Superior temporal gyrus (tissue), 1 donor: ENCODE measurements at regions not wholly inside any gene's neighbourhood (a gene's known extent, or its start where the extent isn't known, plus 50 kb on each side); places are given as distances from the start of the nearest gene placed in this dataset.
A peak's percentile ranks its signal among the peaks of the same experiment; 100 is the strongest.

Experiments used
- DNase-seq: peaks from one replicate; pipeline ENCODE4 v3.0.0-alpha.2; 2016; ENCODE audit errors: extremely low spot score

DNA sequence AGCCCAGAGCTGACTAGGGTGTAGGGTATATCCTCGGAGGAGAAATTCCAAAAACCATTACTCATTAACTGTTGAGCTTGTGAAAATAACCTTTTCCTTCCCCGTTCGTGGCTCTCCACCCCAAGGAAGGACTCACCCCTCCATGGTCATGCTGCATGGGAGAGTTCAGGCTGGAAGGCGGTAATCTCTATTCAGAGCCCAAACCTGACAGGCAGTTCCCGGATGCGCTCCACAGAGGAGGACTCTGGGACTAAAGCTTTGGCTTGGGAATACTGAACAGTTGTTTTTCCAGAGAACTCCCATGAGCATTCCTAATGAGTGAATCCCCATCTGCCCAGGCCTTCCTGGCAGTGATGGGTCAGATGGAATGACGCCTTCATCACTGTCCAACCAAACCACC lies 125.4 kb downstream of the BCOR start:
- DNase-seq: no peak

DNA sequence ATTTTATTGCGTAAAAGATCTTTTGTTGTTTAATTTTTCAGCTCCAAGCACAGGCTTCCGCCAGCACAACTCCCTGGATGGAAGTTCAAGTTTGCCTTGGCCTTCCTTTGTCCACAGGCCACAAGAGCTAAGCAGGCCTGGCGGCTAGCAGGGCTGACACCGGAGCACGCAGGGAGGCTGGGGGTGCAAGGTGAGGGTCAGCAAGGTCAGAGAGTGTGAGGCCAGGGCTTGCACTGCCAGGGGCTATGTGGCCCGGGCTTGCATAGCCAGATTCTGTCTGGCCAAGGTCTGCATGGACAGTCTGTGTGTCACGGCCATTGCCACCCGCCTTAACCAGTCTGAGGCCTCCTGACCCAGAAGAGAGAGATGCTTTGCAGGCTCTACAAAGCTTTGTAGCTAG lies 123.9 kb downstream of the BCOR start:
- no peak for DNase-seq

DNA sequence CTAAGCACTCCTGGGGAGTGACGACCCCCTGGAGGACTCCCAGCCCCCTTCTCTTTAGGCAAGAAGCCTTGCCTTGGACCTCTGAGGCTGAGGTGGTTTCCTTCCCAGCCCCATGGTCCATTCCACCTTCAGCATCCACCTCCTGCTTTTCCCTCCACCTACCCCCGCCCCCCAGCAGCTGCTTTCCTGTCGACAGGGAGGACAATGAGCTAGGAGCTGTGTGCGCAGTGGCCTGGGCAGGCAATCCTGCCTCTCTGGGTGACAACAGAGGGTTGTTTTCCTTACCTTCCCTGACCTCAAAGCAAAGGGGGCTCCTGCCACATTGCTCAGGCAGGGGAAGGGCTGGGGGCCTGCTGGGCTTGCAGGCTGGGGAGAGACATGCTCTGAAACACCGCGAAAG lies 123.5 kb downstream of the BCOR start:
- DNase-seq: no peak

DNA sequence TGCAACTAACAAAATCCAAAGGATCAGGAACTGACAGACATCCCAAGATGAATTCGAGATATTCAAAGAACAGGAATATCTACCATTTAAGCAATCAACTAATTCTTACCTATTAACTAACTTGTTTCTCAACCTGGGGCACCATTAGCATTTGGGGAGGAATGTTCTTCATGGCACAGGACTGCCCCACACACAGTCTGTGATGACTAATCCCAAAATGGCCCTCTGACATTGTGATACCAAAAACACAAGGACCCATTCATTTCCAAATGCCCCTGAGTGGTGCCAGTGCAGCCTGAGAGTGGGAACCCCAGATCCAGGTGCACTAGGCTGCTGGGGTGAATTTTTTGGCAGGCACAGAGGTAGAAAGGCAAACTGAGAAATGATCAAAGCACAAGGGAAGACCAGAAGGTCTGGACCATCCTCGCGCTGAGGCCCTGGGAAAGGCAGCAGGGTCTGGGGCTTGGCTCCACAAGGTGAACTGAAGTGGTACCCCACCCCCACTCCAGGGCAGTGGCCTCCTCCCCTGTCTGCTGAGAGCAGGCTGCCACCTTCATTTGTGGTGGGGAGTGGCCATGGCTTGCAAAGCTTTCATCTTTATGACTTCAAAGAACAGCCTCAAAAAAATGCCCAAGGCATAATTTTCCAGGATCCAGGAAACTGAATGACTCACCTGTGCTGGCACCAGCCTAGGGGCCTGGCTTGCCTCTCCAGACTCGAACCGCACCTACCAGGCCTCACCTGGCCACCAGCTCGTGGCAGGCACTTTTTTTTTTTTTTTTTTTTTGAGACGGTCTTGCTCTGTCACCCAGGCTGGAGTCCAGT lies 122.4 kb downstream of the BCOR start:
- DNase-seq: no peak

DNA sequence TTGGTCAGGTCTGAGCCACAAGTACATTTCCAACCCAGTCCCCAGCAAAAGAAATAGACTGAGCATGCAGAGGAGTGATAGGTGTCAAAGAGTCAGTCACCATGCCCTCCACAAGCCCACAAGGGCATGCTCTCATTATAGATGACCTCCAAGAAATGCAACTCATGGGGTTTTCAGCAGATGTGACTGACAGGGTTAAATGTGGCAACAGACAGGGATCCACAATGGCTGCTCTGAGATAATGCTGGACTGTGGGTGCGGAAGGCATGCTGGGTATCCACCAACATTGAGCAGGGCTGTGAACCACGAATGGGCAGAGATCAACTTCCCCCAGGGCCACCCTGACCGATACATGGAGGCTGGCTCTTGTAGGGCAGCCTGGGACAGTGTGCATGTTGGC lies 115.8 kb downstream of the BCOR start:
- no peak for DNase-seq

DNA sequence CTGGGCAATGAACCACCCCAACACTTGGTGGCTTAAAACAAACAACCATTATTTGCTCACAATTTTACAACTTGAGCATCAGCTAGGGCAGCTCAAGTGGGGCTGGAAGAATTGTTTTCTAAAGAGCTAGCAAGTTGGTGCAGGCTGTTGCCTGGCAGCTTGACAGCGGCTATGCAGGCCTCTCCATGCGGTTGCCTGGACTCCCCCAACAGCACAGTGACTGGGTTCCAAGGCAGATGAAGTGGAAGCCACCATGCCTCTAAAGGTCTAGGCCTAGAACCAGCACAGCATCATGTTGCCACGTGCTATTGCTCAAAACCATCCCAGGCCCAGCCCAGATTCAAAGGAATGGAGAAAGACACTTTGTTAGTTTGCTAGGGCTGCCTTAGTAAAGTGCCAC lies 114.8 kb downstream of the BCOR start:
- no peak for DNase-seq

DNA sequence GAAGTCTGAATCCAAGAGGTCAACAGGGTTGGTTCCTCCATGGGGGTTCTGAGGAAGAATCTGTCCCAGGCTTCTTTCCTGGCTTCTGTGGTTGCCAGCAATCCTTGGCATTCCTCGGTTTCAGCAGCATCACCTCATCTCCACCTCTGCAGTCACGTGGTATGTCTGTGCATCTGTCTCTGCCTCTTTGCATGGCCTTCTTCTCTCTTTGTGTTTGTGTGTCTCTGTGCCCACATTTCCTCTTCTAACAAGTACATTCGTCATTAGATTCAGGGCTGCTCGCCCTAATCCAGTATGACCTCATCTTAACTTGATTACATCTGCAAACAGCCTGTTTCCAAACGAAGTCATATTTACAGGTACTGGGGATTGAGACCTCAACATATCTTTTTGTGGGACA lies 114.0 kb downstream of the BCOR start:
- DNase-seq: peak; percentile 10

DNA sequence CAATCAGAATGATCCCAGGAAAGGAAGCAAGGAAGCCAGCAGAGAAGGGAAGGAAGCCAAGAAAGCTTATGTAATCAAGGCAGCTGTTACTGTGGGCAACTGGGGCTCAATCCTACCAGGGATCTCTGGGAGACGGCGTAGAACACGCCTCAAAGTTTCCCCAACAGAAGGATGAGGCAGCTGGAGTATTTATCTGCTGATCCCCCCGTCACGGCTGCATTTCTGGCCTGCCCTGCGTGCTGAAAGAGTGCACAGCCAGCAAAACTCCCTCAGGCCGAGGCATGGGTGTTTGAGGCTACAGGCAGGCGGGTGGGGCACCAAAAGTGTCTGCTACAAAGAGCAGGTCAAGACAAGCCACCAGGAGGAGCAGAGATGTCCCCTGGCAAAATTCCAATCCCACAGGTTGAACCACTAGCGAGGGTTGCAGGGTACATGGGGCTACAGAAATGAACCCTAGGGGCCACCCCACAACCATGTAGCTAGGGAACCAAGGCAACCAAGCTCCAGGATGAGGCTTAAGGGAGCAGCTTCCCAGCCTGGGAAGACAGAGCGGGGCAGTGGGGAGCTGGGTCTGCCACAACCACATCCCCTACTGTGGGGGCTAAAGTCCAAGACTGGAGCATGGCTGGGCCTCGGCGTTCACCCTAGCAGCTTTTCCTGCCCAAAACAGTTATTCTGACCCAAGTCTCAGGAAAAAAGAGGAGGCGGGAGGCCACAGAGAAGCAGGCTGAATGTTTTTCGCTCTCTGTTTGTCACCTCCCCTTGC lies 113.4 kb downstream of the BCOR start:
- peak; percentile 44 for DNase-seq

DNA sequence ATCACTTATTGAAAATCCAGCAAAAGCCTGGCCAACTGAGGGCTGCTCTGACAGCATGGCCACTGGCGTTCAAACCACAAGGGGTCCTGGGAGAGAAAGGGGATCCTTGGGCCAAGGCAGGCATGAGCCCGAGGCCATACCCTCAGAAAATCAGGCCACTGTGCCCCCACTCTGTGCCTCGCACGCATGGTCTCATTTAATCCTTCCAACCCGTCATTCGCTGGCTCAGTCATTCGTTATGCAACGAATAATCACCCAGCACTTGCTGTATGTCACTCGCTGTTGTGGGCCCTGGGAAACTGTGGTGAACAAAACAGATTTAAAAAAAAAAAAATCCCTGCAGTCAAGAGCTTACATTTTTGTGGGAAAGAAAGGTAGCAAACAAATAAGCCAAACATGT lies 112.7 kb downstream of the BCOR start:
- no peak for DNase-seq

DNA sequence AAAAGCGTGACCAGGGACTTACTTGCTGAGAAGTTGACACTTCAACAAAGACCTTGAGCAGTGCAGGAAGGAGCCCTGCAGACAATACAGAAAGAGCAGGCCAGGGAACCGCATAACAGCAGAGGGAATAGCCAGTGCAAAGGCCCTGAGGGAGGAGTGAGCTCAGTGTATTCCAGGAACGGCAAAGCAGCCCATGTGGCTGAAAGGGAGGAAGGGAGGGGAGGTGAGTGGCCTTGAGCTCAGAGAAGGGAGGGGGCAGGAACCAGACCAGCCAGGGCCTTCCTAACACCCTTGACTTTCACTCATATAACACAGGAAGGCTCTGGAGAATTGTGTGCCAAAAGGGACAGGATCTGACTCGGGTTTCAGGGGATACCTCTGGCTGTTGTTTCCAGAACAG lies 112.2 kb downstream of the BCOR start:
- no peak for DNase-seq

DNA sequence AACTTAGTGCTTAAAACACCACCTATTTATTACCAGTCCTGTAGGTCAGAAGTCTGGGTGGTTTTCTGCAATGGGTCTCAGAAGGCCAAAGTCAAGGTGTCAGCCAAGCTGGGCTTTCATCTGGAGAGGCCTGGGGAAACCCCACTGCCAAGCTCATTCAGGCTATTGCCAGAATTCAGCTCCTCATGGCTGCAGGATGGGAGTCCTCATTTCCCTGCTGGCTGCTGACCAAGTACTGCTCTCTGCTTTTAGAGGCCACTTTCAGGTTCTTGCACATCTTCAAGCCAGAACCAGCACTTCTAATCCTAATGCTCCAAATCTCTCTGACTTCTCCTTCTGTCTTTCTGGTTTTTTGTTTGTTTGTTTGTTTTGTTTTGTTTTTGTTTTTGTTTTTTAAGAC lies 109.3 kb downstream of the BCOR start:
- DNase-seq: no peak

DNA sequence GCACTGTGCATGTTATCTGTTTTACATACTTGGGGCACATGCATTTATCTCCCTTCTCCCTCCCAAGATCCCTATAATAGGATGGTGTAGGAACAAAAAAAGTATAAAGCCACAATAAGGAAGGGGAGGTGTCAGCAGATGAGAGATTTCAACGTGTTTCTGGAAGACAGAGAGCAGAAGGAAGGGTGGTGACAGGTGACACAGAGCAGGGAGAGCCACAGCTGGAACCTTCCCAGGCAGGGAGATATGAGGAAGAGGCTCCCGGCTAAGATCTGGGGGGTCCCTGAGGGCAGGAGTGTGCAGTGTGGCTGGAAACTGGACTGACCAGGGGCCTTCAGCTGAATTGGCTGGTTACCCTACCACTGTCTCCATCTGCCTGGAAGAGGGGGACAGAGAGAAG lies 107.4 kb downstream of the BCOR start:
- DNase-seq: no peak

DNA sequence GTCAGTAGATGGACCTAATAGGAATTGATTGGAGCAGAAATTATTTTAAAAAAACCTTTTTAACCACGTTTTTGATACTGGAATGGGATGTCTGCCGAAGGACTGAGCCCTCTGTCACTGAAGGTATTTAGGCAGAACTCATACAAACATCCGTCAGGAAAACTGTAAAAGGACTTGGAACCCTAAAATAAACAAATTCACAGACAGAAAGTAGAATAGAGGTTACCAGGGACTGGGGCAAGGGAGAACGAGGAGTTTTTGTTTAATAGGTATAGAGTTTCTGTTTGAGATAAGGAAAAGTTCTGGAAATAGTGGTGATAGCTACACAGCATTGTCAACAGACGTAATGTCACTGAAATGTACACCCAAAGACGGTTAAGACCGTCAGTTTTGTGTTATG lies 105.5 kb downstream of the BCOR start:
- DNase-seq: no peak

DNA sequence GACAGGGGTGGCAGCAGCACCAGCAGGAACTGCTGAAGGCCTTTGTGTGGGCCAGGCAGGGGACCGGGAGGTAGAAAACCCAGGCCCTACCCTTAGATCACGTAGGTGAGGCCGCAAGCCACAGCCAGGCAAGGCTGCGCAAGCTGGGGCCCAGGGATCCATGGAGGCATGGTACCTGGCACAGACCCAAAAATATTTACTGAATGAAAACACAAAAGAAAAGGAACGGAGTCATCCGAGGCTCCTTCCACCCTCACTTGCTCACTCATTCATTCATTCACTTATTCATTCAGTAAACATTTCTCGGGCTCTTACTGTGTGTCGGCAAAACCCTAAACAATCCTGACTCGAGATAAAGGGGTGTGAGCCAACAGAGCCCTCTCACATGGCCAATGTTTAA lies 102.3 kb downstream of the BCOR start:
- no peak for DNase-seq

DNA sequence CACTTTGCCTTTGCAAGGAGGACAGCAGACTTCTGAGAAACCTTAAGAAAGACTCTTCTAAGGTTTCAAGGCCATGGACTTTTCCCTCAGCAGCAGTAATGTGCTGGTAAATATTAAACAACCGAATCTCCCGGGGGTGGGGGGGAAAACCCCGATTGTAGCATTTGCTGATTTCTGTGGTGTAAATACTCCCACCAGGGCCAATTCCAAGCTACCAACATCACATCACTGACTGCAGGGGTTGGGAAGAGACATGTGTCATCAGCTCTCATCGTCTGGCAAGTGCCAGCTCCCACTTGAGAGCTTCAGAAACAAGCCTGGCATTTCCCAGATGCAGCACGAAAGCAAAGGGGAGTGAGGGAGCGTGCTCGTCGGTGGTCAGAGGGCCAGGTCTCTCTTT lies 101.2 kb downstream of the BCOR start:
- DNase-seq: no peak

DNA sequence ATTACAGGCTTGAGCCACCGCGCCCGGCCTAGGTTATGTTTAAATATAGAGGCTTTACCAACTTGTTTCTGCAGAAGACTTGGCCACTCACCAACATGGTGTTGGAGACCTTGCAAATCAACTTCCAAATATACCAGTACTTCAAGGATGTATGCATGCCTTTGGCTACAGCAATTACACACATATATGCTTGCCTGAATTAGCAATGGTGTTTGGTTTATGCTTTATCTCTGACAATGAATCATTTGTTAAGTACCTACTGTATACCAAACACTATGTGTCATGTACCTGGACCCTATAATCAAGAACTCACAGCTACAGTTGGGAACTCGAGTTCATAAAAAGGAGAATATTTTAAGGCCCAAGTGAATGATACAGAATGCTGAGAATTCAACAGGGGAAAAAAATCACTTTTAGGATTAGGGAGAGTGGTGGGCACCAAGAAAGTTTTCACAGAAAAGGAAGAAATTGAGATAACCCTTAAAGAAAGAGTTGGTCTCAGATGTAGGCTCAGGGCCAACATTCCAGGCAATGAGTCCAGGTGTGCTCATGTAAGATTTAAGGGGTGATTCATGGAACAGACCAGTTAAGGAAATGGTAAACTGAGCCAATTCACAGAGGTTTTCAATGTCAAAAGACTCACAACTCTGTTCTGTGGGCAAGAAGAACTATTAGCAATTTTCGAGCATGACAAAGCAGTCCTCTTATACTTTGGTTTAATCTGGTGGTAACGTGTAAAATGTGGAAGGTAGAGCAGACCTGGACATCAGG lies 98.9 kb downstream of the BCOR start:
- DNase-seq: no peak
